Bone marrow (tissue), 2 donors: ENCODE measurements at regions not wholly inside any gene's neighbourhood (a gene's known extent, or its start where the extent isn't known, plus 50 kb on each side); places are given as distances from the start of the nearest gene placed in this dataset.

Source experiments
- DNase-seq, 2 donors: peaks; one replicate each; lab custom pipeline; 2025; lab: John Stamatoyannopoulos, UW

GRCh38 chr17:55668312-55668920, 54.2 kb downstream of the TMEM100 start:
- no peak for DNase-seq

DNA sequence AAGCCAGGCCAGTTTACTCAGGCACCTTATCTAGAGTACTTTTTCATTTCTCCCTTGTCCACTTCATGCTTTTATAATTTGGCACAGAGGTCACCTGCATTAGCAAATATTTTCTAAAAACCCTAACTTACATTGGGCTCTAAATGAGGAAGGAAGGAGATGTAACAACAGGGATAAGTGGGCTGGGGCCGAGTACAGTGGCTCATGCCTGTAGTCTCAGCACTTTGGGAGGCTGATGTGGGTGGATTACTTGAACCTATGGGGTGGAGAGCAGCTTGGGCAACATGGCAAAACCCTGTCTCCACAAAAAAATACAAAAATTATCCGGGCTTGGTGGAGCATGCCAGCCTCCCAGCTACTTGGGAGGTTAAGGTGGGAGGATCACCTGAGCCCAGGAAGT, 55.9 kb downstream of the TMEM100 start:
- no peak for DNase-seq

DNA sequence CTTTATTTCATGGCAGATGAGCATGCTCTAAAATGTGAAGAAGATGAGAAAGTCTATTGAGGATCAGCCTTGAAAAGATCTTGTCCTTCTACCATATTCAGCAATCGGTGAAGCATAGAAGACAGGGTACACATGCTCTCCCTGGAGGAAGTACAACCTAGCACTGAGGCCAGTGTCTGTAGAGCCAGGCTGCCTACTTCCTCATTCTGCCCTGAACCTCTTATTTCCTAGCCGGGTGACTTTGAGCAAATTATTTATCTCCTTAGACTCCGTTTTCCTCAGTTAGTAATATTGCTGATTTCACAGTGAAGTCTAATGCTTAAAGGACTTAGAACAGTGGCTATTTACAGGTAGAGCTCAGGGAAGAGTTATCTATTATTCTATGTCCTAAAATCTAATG, 58.4 kb downstream of the TMEM100 start:
- DNase-seq = no peak

DNA sequence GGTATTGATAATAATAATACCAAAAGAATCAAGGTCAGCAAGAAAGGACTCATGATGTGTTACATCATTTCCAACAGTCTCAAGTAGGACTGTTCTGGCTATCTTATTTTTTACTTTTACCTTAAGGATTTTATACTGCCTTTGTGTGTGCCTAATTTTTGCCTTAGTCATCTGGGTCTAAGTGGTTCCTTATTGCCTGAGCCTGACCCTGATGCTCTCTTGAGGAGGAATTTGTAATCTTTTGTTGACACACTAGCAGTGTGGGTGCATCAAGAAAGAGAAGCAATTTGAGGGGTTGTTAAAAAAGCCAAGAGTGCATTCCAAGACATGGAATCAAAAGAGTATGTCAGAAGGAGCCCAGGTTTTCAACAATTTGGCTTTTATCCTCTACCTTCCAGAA, 59.3 kb downstream of the TMEM100 start:
- no peak for DNase-seq

- DNase-seq = no peak
These were observed 60.5 kb downstream of the TMEM100 start for GRCh38 chr17:55661963-55662834.

GRCh38 chr17:55661256-55661758, 61.4 kb downstream of the TMEM100 start:
- DNase-seq = no peak

DNA sequence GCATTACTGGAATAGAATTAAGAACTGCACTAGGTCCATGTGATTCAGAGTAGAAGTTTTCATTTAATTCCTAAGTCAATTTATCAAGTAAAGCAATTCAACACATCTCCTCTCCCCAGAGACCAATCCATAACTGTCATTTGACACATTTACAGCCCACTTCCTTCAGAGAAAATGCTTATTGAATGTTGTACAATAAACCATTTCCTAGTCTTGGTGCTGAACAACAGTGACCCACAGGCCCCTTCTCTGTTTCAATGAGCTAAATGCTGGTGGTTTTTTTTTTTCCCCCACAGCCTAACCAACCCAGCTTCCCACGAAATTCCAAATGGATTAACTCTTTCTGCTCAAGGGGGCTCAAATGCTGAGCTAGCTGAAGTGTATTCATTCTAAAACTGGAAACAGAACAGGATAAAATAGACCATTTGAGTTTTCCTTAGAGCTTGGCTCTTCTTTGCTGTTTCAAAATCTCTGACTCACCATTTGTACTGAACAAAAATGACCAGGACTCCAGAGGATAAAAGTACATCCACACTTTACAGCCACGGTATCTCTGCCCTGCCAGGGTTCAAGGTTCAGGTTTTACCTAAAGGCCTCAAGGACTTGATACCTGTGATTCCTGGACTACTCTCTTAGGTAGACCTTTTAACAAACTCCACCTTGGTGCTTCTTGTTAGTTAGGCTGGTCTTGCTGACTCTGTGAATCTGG, 62.3 kb downstream of the TMEM100 start:
- DNase-seq = no peak

DNA sequence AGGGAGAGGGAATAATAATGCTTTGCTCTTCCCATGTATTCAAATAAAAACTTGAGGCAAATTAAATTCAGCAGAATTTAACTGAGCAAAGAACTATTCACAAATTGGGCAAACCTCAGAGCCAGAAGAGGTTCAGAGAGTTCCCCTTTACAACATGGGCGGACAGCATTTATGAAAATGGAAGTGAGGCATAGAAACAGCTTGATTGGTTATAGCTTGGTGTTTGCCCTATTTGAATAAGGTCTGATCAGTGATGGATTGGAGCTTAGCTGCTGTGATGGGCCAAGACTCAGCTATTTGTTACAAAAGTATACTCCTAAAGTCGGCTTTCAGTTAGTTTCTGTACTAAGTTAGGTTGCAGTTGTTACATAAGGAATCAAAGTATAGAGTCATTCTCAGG, 63.0 kb downstream of the TMEM100 start:
- DNase-seq = no peak

DNA sequence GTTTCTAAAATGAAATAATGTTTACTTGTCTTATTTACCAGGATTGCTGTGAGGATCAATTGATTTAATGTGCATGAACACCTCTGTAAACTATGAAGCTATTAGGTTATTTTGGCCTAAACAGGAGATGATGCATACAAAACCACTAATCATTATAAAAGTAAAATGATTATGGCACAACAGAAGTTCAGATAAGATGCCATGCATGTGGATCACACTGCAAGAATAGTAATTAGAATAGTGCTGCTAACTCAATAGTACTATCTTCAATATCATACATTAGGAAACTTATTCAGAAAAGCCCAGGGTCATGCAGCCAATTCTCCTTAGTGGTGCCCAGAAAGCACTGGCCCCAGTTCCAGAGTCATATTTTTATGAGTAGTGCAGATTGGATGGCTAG, 66.9 kb downstream of the TMEM100 start:
- DNase-seq = no peak

DNA sequence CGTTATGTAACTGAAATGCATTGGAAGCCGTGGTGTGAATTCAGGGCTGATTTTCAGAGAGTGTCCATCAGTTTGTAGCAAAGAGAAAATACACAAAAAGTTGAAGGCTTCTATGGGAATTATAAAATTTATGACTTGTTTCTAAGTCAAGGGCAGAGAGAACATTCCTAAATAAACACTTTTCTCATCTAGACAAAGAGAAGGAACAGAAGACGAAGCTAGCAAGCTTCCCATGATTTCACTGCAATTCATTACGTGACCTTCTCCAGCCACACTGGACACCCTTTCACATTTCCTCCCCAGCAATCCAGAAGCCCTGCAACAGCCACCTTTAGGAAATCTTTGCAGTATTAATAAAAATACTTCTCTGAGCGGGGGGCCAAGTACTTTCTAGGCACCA, 67.8 kb downstream of the TMEM100 start:
- DNase-seq = no peak

DNA sequence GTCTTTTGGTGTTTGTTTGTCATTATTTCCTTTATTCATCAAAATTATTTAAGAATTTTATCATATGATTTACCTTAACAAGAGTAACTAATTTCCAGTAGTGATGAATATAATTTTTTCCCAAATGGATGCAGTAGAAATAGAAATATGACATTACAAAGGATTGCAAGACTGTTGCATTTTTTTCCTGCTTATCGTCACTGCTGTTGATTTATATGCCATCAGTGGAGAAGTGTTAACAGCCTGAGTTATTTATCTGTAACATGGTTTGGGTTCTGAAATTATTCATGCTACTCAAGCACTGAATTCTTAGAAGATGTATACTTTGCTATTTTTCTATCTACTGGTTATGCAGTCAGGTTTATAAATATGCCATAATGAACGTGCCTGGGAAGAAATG, 68.6 kb downstream of the TMEM100 start:
- no peak for DNase-seq

- no peak for DNase-seq
These were observed 69.8 kb downstream of the TMEM100 start for GRCh38 chr17:55652825-55653224.

GRCh38 chr17:55652114-55652823, 70.4 kb downstream of the TMEM100 start:
- DNase-seq = no peak

- no peak for DNase-seq
These were observed 72.6 kb downstream of the TMEM100 start for GRCh38 chr17:55649957-55650597.

GRCh38 chr17:55648086-55648485, 74.6 kb downstream of the TMEM100 start:
- DNase-seq = no peak

- no peak for DNase-seq
These were observed 77.3 kb downstream of the TMEM100 start for GRCh38 chr17:55645361-55645760.

GRCh38 chr17:55644346-55644745, 78.3 kb downstream of the TMEM100 start:
- DNase-seq = no peak

DNA sequence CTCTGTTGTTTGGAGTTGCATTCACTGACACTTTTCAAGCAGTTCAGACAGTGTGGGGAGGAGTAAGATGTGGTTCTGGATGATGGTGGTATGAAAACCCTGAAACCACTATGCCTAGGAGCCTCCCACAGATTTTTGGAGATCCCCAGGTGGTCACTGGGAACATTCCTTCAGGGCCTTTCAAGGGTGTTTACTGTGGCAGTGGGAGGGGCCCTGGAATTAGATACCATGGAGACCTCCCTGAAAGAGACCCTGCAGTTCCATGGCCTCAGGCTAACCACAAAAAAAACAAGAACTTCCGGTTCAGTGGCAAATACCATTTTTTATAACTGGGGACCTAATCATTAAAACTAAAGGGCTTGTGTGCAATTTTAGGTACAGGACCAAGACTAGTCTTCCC, 79.9 kb downstream of the TMEM100 start:
- DNase-seq = no peak

- peak in 1 of 2 donors; percentile 10 for DNase-seq
These were observed 81.0 kb downstream of the TMEM100 start for GRCh38 chr17:55641676-55642081.

DNA sequence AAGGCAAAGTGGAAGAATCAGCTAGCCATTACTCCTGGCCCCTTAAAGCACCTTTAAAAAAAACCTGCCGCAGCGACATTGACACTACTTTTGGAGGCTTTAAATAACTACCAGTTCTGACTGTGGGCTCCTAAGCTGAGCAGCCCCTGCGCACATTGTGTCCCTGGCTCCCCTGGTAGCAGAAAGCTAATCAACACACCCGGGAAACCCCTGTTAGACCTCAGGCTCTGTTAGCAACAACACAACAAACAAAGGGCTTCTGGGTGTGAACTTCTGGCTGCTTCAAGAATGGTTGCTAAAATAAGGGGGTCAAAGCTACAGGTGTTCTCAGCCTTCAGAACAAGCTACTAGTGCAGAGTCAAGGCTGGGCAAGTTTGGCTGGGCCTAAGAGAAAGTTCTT, 83.6 kb downstream of the TMEM100 start:
- no peak for DNase-seq

DNA sequence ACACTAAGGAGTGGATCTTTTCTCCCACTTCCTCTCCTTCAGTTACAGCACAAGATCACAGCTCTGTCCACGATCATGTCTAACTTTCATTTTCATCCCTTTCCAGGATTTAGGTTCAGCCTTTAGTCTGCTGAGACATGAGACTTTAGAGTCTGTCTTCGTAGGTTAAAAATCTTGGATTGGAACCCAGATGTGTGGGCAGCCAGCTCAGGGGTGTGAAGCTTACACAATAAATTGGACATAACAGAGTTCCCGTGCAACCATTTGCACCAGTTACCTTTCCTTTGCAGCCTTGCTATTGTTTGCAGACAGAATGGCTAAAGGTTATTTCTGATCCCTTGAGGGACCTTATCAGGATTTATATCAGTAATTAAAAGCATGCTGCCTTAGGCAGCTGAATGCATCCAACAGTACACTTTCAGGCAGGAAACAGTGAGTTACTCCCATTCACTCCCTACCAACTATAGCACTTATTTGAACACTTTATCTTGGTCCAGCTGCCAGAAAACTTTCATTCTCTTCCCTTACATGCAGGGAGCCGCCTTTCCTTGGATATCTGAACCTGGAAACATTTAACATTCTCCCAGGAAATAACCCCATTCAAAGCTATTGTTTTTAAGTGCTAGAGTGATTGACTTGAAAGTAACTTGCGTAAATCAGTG, 87.3 kb downstream of the TMEM100 start:
- DNase-seq = no peak
